ENCODE measurements at regions not wholly inside any gene's neighbourhood (a gene's known extent, or its start where the extent isn't known, plus 50 kb on each side); places are given as distances from the start of the nearest gene placed in this dataset.

- ChIA-PET POLR2A (no interaction called here), CTCF (no interaction called here)
- Mint-ChIP-seq H3K27ac (no peak overlapping the region), H3K9me3 (no peaks in the 10 kb centered on the region), H3K4me1 (peaks cover 7% of the 10 kb centered on the region), H3K27me3 (ENCODE audit: low read depth) (no peaks in the 10 kb centered on the region; the same call in 1 of the 2 replicates), H3K4me3 (no peak overlapping the region), H3K36me3 (peaks cover 3% of the 10 kb centered on the region; the same call in 1 of the 2 replicates)
- no peak for DNase-seq (ENCODE audit: low spot score)
- TF ChIP-seq RELA (CRISPR knock-in tag; IDR thresholded peaks at IDR 0.05; ENCODE audit: borderline replicate concordance), result no peak
- TF ChIP-seq ATF1 (CRISPR knock-in tag; IDR thresholded peaks at IDR 0.05), result no peak
- TF ChIP-seq STAT6 (CRISPR knock-in tag; conservative IDR thresholded peaks at IDR 0.05; ENCODE audit: low read depth), result no peak
- no peak for TF ChIP-seq ZNF219 (CRISPR knock-in tag; IDR thresholded peaks at IDR 0.05; ENCODE audit: borderline replicate concordance)
- no peak for TF ChIP-seq ATF2 (CRISPR knock-in tag; IDR thresholded peaks at IDR 0.05; ENCODE audit: borderline replicate concordance, low read depth)
- TF ChIP-seq CTCF (IDR thresholded peaks at IDR 0.05), result no peak
- TF ChIP-seq NR3C1 (CRISPR knock-in tag; conservative IDR thresholded peaks at IDR 0.05; ENCODE audit: low read depth), result no peak
- TF ChIP-seq ZNF317 (CRISPR knock-in tag; IDR thresholded peaks at IDR 0.05; ENCODE audit: borderline replicate concordance, low read depth), result no peak
- no peak for ATAC-seq
Observed at GRCh38 chr13:55067946-55068345, 2039.3 kb downstream of the OLFM4 start.

GRCh38 chr13:55069746-55070145 lies 2041.1 kb downstream of the OLFM4 start:
- Mint-ChIP-seq H3K9me3 (no peaks in the 10 kb centered on the region), H3K27ac (no peak overlapping the region), H3K27me3 (ENCODE audit: low read depth) (no peaks in the 10 kb centered on the region; the same call in 1 of the 2 replicates), H3K4me3 (no peak overlapping the region), H3K4me1 (peaks cover 7% of the 10 kb centered on the region), H3K36me3 (no peaks in the 10 kb centered on the region)
- DNase-seq (ENCODE audit: low spot score), result no peak
- CTCF ChIA-PET, result no interaction called here
- no peak for ATAC-seq
- POLR2A ChIA-PET, result no interaction called here
- no peak for TF ChIP-seq MYBL2 (CRISPR knock-in tag; IDR thresholded peaks at IDR 0.05)
- TF ChIP-seq ESRRA (CRISPR knock-in tag; IDR thresholded peaks at IDR 0.05; ENCODE audit: borderline replicate concordance), result no peak
- TF ChIP-seq E2F5 (CRISPR knock-in tag; IDR thresholded peaks at IDR 0.05), result no peak
- TF ChIP-seq CBFB (CRISPR knock-in tag; IDR thresholded peaks at IDR 0.05; ENCODE audit: low read depth), result no peak
- no peak for TF ChIP-seq EMX1 (CRISPR knock-in tag; IDR thresholded peaks at IDR 0.05)
- no peak for TF ChIP-seq ZNF317 (CRISPR knock-in tag; IDR thresholded peaks at IDR 0.05; ENCODE audit: borderline replicate concordance, low read depth)
- TF ChIP-seq STAT6 (CRISPR knock-in tag; conservative IDR thresholded peaks at IDR 0.05; ENCODE audit: low read depth), result no peak
- no peak for TF ChIP-seq MLX (CRISPR knock-in tag; IDR thresholded peaks at IDR 0.05)
- TF ChIP-seq ZNF671 (CRISPR knock-in tag; IDR thresholded peaks at IDR 0.05), result no peak
- no peak for TF ChIP-seq RELA (CRISPR knock-in tag; IDR thresholded peaks at IDR 0.05; ENCODE audit: borderline replicate concordance)
- no peak for TF ChIP-seq ATF3 (CRISPR knock-in tag; conservative IDR thresholded peaks at IDR 0.05)
- TF ChIP-seq USF1 (CRISPR knock-in tag; IDR thresholded peaks at IDR 0.05), result no peak
- no peak for TF ChIP-seq ZNF263 (CRISPR knock-in tag; IDR thresholded peaks at IDR 0.05; ENCODE audit: low read depth)
- no peak for TF ChIP-seq JAZF1 (CRISPR knock-in tag; IDR thresholded peaks at IDR 0.05)
- TF ChIP-seq ZNF512 (CRISPR knock-in tag; IDR thresholded peaks at IDR 0.05; ENCODE audit: borderline replicate concordance), result no peak
- TF ChIP-seq TP53 (CRISPR knock-in tag; IDR thresholded peaks at IDR 0.05), result no peak
- TF ChIP-seq ZNF138 (CRISPR knock-in tag; conservative IDR thresholded peaks at IDR 0.05), result no peak
